Activated naive CD4-positive, alpha-beta T cell treated with anti-CD3 and anti-CD28 coated beads for 36 hours (primary cell): ENCODE measurements at regions not wholly inside any gene's neighbourhood (a gene's known extent, or its start where the extent isn't known, plus 50 kb on each side); places are given as distances from the start of the nearest gene placed in this dataset.
"Not testable (repeated sequence)": the region's sequence is repeated elsewhere in the genome, so short reads cannot be mapped to it uniquely, and the experiment has no call there.

Experiments used
- CTCF ChIA-PET: fragments of 350-600 bp; sonication (Branson Sonifier 250); formaldehyde crosslinking; loops from one replicate; lab custom pipeline; 2021; ENCODE audit warnings: antibody characterized with exemption; lab: Charles Lee
- DNase-seq: peaks from one replicate; pipeline ENCODE4 v3.0.0-alpha.2; 2020
- H3K27ac Mint-ChIP-seq: one replicate; pipeline ENCODE4 v1.8.0; 2021; ENCODE audit warnings: mild to moderate bottlenecking, mixed read lengths
- H3K27me3 Mint-ChIP-seq: one replicate; pipeline ENCODE4 v1.8.0; 2021; ENCODE audit warnings: low read depth, mixed read lengths
- H3K36me3 Mint-ChIP-seq: one replicate; pipeline ENCODE4 v1.8.0; 2021; ENCODE audit warnings: low read depth, mixed read lengths
- H3K4me1 Mint-ChIP-seq: one replicate; pipeline ENCODE4 v1.8.0; 2021; ENCODE audit warnings: low read depth, mixed read lengths
- H3K4me3 Mint-ChIP-seq: one replicate; pipeline ENCODE4 v1.8.0; 2021; ENCODE audit warnings: mild to moderate bottlenecking, moderate library complexity, mixed read lengths
- H3K9me3 Mint-ChIP-seq: one replicate; pipeline ENCODE4 v1.8.0; 2021; ENCODE audit warnings: mixed read lengths
- intact Hi-C: fragments of 100-400 bp; cut with micrococcal nuclease; formaldehyde crosslinking; loops from one replicate; pipeline ENCODE4 v1.15.1; 2023

GRCh38 chr6:44025226-44025625, 102.0 kb downstream of the MRPL14 start:
- intact Hi-C loops: no loop called here
- H3K4me3 Mint-ChIP-seq: no peak overlapping the region
- no peak overlapping the region for H3K27ac Mint-ChIP-seq
- H3K27me3 Mint-ChIP-seq: peaks cover 2% of the 10 kb centered on the region
- no peak for DNase-seq
- no peaks in the 10 kb centered on the region for H3K36me3 Mint-ChIP-seq
- CTCF ChIA-PET: no interaction called here
- no peaks in the 10 kb centered on the region for H3K9me3 Mint-ChIP-seq
- H3K4me1 Mint-ChIP-seq: no peaks in the 10 kb centered on the region

GRCh38 chr6:44024574-44025219, 102.6 kb downstream of the MRPL14 start:
- CTCF ChIA-PET: no interaction called here
- Mint-ChIP-seq H3K36me3 (no peaks in the 10 kb centered on the region), H3K4me1 (no peaks in the 10 kb centered on the region), H3K27me3 (peaks cover 2% of the 10 kb centered on the region), H3K4me3 (no peak overlapping the region), H3K27ac (no peak overlapping the region), H3K9me3 (no peaks in the 10 kb centered on the region)
- peak; percentile 22 for DNase-seq
- intact Hi-C loops: no loop called here

DNA sequence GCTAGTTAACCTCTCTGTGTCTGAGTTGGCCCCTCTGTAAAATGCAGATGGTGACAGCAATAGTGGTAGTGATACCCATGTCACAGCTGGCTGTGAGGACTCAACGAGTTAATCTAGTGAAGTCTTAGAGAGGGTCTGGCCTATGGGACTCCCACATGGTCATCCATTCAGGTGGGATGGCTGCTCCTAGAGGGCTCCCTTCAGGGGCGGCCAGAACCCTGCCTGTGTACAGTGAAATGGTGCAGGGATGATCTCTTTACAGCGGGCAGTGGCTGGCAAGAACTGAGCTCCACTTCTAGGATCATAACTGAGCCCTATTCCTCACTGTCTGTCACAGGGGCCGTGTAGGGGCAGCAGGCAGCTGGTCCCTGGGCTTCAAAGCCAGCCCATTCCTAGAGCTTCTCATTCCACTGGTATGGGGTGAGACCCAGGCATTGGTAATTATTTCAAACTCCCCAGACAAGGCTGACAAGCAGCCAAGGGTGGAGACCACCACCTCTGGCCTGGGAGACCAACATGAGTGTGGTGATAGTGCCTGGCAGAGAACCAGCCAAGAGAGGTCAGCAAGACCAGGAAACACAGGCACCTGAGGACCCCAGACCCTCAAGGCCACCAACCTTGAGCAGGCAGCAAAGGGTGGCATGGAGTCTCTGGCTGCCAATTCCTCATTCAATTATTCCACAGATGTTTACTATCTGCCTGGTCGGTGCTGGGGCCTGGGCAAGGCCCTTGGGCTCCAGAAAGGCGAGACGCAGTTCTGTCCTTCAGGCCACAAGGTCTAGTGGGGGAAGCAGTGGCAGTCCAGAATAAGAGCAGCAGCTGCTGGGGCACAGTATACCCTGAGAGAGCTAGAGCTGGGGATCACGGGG, 103.4 kb downstream of the MRPL14 start:
- intact Hi-C loops: no loop called here
- Mint-ChIP-seq H3K9me3 (no peaks in the 10 kb centered on the region), H3K27me3 (peaks cover 2% of the 10 kb centered on the region), H3K4me3 (no peak overlapping the region), H3K36me3 (no peaks in the 10 kb centered on the region), H3K4me1 (no peaks in the 10 kb centered on the region), H3K27ac (no peak overlapping the region)
- peak; percentile 2 for DNase-seq
- CTCF ChIA-PET: no interaction called here

DNA sequence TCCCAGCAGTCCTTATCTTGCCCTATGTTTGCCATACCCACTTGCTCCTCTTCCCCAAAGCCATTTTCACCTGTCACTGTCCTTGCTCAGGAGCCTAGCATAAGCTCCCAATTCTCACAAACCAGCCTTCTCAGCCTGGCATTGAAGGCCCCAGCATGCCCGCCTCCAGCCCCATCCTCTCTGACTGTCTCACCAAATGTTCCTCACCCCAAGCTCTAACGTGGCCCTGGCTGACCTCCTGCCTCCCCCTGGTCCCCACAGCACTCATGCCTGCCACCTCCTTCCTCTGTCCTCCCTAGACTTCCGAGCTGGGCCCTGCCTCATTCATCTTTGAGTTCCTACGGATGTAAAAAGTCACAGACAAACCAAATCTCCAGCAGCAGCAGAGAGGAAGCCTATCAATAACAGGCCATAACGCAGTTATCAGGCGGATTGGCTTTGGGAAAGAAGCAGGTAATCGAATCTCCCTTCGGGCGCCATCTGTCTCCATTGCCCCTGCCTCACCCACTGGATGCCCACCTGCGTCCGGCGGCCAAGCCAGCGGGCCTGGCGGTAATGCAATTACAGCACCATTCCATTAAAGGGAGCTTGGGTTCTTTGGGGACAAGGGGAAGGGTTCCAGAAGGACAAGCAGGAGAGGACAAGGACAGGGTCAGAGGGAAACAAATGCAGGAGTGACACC, 104.4 kb downstream of the MRPL14 start:
- Mint-ChIP-seq H3K27me3 (peaks cover 2% of the 10 kb centered on the region), H3K36me3 (no peaks in the 10 kb centered on the region), H3K9me3 (no peaks in the 10 kb centered on the region), H3K27ac (no peak overlapping the region), H3K4me1 (no peaks in the 10 kb centered on the region), H3K4me3 (no peak overlapping the region)
- DNase-seq: peak; percentile 0
- CTCF ChIA-PET: no interaction called here
- intact Hi-C loops: no loop called here

DNA sequence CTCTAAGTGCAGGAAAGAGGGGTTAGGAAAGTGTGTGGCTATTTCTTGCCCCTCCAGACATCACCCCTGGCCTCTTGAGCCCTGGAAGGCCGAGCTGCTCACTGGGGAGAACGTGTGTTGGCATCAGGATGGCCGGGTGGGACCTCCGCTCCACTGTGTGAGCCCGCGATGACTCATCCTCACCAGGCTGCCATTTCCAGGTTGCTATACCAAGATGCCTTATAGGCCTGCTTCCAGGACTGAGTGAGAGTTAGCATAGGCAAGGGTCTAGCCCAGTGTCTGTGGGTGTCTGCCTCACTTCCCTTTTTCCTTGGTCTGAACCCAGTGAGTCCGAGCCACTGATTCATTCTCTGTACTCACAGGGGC, 105.0 kb downstream of the MRPL14 start:
- Mint-ChIP-seq H3K4me1 (no peaks in the 10 kb centered on the region), H3K9me3 (no peaks in the 10 kb centered on the region), H3K27ac (no peak overlapping the region), H3K27me3 (peaks cover 2% of the 10 kb centered on the region), H3K36me3 (no peaks in the 10 kb centered on the region), H3K4me3 (no peak overlapping the region)
- DNase-seq: peak; percentile 3
- CTCF ChIA-PET: no interaction called here
- intact Hi-C loops: no loop called here

DNA sequence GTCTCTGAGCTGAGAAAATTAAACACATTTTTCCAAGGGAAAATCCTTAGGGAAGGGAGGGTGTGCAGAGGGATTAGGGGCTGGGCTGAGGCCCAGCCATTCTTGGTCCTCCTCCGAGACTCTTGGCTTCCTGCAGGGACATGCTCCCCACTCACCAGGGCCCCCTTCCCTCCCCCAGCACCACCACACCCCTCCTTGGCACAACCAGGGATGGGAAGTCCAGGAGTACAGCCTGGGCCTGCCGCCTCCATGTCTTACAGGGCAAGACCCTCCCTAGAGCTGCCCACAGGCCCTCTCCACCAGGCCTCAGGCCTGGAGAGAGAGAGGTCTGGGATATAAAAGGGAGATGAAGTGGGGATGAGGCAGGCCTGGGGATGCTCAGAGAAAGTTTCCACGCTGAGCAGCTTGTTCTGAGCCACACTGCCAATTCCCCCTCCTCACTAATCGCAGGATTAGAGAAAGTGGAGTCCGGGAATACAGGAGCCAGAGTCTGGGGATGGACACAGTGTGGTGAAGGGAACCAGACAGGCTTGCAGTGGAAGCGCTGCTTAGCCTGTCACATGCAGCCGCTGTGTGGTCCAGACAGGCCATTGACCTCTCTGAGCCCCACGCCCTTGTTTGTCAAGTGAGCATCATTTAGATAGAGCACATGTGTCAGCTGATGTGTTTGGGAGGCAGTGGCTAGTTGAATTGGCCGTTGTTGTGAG, 105.5 kb downstream of the MRPL14 start:
- H3K4me3 Mint-ChIP-seq: no peak overlapping the region
- CTCF ChIA-PET: interaction anchor here (0.6 kb wide), 1 partner anchor 236 kb away, joined by 3 read pairs; no protein-coding TSS in a partner anchor

DNA sequence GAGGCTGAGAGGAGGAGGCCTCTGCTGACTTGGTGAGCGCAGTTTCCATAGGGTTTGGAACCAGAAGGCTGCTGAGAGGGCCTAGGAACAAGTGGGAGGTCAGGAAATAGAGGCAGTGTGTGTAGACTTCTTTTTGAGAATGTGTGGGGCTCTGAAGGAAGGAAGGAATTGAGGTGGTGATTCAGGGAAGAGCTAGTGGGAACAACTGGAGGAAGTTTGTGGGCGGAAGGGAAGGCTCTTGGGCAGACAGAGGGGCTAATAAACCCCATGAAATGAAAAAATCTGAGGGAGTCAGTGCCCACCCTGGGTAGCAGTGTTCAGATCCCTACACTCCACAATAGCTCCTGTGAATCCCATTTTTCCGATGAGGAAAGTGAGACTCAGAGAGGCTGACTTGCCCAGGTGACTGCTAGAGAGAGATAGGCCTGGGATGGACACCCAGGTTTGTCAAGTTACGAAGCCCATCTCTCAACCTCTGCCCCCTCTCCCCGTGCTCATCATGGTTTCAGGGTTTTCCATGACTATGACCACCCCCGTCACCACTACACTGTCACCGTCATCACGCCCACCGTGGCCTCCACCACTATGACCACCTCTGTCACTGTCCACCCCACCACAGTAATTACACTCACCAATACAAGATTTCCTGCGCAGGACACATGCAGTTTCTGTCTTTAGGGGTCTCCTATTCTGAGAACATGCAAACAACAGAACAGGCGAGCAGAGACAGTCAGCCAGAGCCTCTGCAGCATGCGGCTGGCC, 106.4 kb downstream of the MRPL14 start:
- H3K27ac Mint-ChIP-seq: no peak overlapping the region
- intact Hi-C loops: no loop called here
- CTCF ChIA-PET: interaction anchor here (0.6 to 2.1 kb wide), 2 partner anchors 54 to 235 kb away, joined by 3 to 6 read pairs; no protein-coding TSS in a partner anchor

More for the DNA sequence above, 105.5 kb downstream of the MRPL14 start:
- peaks cover 2% of the 10 kb centered on the region for H3K27me3 Mint-ChIP-seq
- no peaks in the 10 kb centered on the region for H3K4me1 Mint-ChIP-seq
- H3K27ac Mint-ChIP-seq: no peak overlapping the region
- intact Hi-C loops: no loop called here
- no peaks in the 10 kb centered on the region for H3K36me3 Mint-ChIP-seq
- peak; percentile 2 for DNase-seq
- H3K9me3 Mint-ChIP-seq: no peaks in the 10 kb centered on the region

GRCh38 chr6:44020148-44020547, 107.1 kb downstream of the MRPL14 start:
- intact Hi-C loops: no loop called here
- Mint-ChIP-seq H3K4me3 (no peak overlapping the region), H3K4me1 (no peaks in the 10 kb centered on the region), H3K27me3 (no peaks in the 10 kb centered on the region), H3K36me3 (no peaks in the 10 kb centered on the region), H3K27ac (no peak overlapping the region), H3K9me3 (no peaks in the 10 kb centered on the region)
- CTCF ChIA-PET: interaction anchor here (2.1 kb wide), 1 partner anchor 54 kb away, joined by 6 read pairs; no protein-coding TSS in a partner anchor
- no peak for DNase-seq

More for the DNA sequence above, 106.4 kb downstream of the MRPL14 start:
- Mint-ChIP-seq H3K36me3 (no peaks in the 10 kb centered on the region), H3K9me3 (no peaks in the 10 kb centered on the region), H3K4me1 (no peaks in the 10 kb centered on the region), H3K27me3 (no peaks in the 10 kb centered on the region), H3K4me3 (no peak overlapping the region)
- peak; percentile 1 for DNase-seq

DNA sequence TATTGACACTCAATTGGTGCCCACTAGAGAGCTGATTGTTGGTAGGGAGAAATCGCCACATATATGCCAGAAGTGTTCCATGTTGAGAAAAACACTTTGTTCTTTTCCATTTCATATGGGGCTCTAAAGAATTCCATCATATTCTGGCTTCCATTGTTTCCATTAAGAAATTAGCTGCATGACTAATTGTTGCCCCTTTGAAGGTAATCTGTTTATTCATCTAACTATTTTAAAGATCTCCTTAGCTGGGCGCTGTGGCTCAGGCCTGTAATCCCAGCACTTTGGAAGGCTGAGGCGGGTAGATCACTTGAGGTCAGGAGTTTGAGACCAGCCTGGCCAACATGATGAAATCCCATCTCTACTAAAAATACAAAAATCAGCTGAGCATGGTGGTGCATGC, 109.9 kb downstream of the MRPL14 start:
- H3K27me3 Mint-ChIP-seq, H3K27ac Mint-ChIP-seq, intact Hi-C loops, H3K4me3 Mint-ChIP-seq, DNase-seq, H3K4me1 Mint-ChIP-seq, H3K9me3 Mint-ChIP-seq, H3K36me3 Mint-ChIP-seq: not testable (repeated sequence)
- CTCF ChIA-PET: interaction anchor here (0.7 kb wide), 1 partner anchor 100 kb away, joined by 3 read pairs; no protein-coding TSS in a partner anchor

DNA sequence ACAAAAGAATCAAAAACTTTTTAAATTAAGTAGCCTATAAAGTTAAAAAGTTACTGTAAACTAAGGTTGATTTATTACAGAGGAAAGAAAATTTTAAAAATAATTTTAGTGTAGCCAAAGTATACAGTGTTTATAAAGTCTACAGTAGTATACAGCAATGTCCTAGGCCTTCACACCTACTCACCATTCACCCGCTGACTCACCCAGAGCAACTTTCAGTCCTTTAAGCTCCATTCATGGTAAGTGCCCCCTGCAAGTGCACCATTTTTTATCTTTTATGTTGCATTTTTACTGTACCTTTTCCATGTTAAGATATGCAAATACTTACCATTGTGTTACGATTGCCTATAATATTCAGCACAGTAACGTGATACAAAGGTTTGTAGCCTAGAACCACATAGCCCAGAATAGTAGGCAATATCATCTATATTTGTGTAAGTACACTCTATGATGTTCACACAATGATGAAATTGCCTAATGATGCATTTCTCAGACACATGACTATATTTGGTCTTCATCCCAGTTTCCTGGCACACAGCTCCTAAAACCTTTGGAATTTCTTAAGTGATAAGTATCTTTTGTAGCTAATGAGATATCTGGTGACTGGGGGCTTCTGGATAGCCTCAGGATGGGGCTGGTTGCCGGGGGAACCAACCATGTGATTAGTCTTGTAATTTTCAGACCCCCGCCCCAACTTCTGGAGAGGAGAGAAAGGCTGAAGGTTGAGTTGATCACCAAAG, 111.0 kb downstream of the MRPL14 start:
- Mint-ChIP-seq H3K36me3 (no peaks in the 10 kb centered on the region), H3K9me3 (no peaks in the 10 kb centered on the region), H3K27me3 (no peaks in the 10 kb centered on the region), H3K27ac (no peak overlapping the region), H3K4me3 (no peak overlapping the region), H3K4me1 (no peaks in the 10 kb centered on the region)
- CTCF ChIA-PET: interaction anchor here (0.7 to 1.2 kb wide), 3 partner anchors 32 to 244 kb away, joined by 3 to 5 read pairs (median 5); no protein-coding TSS in a partner anchor
- intact Hi-C loops: no loop called here
- no peak for DNase-seq

- H3K4me3 Mint-ChIP-seq: no peak overlapping the region
- DNase-seq: no peak
- peaks cover 2% of the 10 kb centered on the region for H3K27me3 Mint-ChIP-seq
- H3K4me1 Mint-ChIP-seq: no peaks in the 10 kb centered on the region
- H3K9me3 Mint-ChIP-seq: no peaks in the 10 kb centered on the region
- CTCF ChIA-PET: interaction anchor here (1.5 kb wide), 1 partner anchor 63 kb away, joined by 3 read pairs; no protein-coding TSS in a partner anchor
- H3K27ac Mint-ChIP-seq: no peak overlapping the region
- no peaks in the 10 kb centered on the region for H3K36me3 Mint-ChIP-seq
- intact Hi-C loops: no loop called here
Measured at GRCh38 chr6:44012078-44012493, 115.2 kb downstream of the MRPL14 start.
